T-helper 2 cell (primary cell): ENCODE measurements at regions not wholly inside any gene's neighbourhood (a gene's known extent, or its start where the extent isn't known, plus 50 kb on each side); places are given as distances from the start of the nearest gene placed in this dataset.
"Not testable (repeated sequence)": the region's sequence is repeated elsewhere in the genome, so short reads cannot be mapped to it uniquely, and the experiment has no call there.

Source experiments
- DNase-seq, 5 experiments: peaks; one replicate each; pipeline versions ENCODE4 v3.0.0 to v3.0.0-alpha.2; 2012 to 2022

- no peak for DNase-seq
These were observed 157.3 kb upstream of the CHAC2 start for GRCh38 chr2:53610260-53610659.

GRCh38 chr2:53609551-53609950, 158.1 kb upstream of the CHAC2 start:
- no peak for DNase-seq

GRCh38 chr2:53608293-53608692, 159.3 kb upstream of the CHAC2 start:
- DNase-seq: no peak

- DNase-seq: no peak
These were observed 166.8 kb upstream of the CHAC2 start for GRCh38 chr2:53600815-53601214.

- not testable (repeated sequence) for DNase-seq
These were observed 180.6 kb upstream of the CHAC2 start for GRCh38 chr2:53586733-53587612.

- DNase-seq: no peak
These were observed 182.6 kb upstream of the CHAC2 start for GRCh38 chr2:53584986-53585385.

GRCh38 chr2:53583583-53583982, 184.0 kb upstream of the CHAC2 start:
- DNase-seq: no peak

GRCh38 chr2:53582556-53582955, 185.0 kb upstream of the CHAC2 start:
- no peak for DNase-seq

- DNase-seq: no peak
These were observed 191.4 kb upstream of the CHAC2 start for GRCh38 chr2:53576166-53576565.

- no peak for DNase-seq
These were observed 191.9 kb upstream of the CHAC2 start for GRCh38 chr2:53575721-53576124.

- DNase-seq: no peak
These were observed 194.9 kb upstream of the CHAC2 start for GRCh38 chr2:53572696-53573095.

- no peak for DNase-seq
These were observed 197.5 kb upstream of the CHAC2 start for GRCh38 chr2:53569957-53570727.

- DNase-seq: peak in 1 of 5 experiments; percentile 3
These were observed 199.1 kb upstream of the CHAC2 start for GRCh38 chr2:53568469-53568868.

GRCh38 chr2:53567073-53567472, 200.5 kb upstream of the CHAC2 start:
- no peak for DNase-seq

- DNase-seq: no peak
These were observed 205.2 kb upstream of the CHAC2 start for GRCh38 chr2:53562407-53562806.

GRCh38 chr2:53561155-53561554, 206.4 kb upstream of the CHAC2 start:
- DNase-seq: no peak

- DNase-seq: no peak
These were observed 208.2 kb upstream of the CHAC2 start for GRCh38 chr2:53559302-53559966.

GRCh38 chr2:53558867-53559266, 208.7 kb upstream of the CHAC2 start:
- no peak for DNase-seq

GRCh38 chr2:53549497-53549896, 218.1 kb upstream of the CHAC2 start:
- no peak for DNase-seq

- DNase-seq: no peak
These were observed 222.0 kb upstream of the CHAC2 start for GRCh38 chr2:53545604-53546003.

- DNase-seq: no peak
These were observed 222.6 kb upstream of the CHAC2 start for GRCh38 chr2:53544871-53545558.

GRCh38 chr2:53543083-53543482, 224.5 kb upstream of the CHAC2 start:
- DNase-seq: no peak
